PC-9 (cell line): ENCODE measurements at regions not wholly inside any gene's neighbourhood (a gene's known extent, or its start where the extent isn't known, plus 50 kb on each side); places are given as distances from the start of the nearest gene placed in this dataset.

ENCODE experiments used
- EZH2 ChIP-seq: fragments of 200-600 bp; sonication (generic); IDR thresholded peaks from 2 replicates; pipeline ENCODE4 v1.8.0; 2017; ENCODE audit warnings: antibody characterized with exemption, low read depth
- TF ChIP-seq, protein P1 (sequence below): fragments of 200-600 bp; sonication (generic); conservative IDR thresholded peaks from 2 replicates; pipeline ENCODE4 v1.6.1; 2017; ENCODE audit warnings: mixed run types, antibody characterized with exemption, mild to moderate bottlenecking, moderate library complexity

DNA sequence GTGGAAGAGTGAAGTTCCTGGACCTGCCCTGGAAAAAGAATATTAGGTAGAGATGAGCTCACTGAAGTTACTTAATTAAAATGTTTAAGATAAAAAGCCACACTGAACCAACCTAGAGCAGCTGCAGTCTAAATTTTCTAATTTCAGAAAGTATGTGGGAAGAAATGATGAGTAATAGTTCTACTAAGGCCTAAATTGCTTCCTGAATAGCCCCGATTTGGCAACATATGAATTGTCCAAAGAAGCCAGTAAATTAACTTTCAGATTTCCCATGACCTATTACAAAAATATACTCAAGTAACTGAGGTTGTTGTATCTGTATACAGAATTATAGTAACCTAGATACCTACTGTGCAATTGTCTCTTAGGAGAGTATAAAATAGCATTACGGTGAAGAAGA is 312.6 kb downstream of the IPMK start:
- TF ChIP-seq, protein P1, sequence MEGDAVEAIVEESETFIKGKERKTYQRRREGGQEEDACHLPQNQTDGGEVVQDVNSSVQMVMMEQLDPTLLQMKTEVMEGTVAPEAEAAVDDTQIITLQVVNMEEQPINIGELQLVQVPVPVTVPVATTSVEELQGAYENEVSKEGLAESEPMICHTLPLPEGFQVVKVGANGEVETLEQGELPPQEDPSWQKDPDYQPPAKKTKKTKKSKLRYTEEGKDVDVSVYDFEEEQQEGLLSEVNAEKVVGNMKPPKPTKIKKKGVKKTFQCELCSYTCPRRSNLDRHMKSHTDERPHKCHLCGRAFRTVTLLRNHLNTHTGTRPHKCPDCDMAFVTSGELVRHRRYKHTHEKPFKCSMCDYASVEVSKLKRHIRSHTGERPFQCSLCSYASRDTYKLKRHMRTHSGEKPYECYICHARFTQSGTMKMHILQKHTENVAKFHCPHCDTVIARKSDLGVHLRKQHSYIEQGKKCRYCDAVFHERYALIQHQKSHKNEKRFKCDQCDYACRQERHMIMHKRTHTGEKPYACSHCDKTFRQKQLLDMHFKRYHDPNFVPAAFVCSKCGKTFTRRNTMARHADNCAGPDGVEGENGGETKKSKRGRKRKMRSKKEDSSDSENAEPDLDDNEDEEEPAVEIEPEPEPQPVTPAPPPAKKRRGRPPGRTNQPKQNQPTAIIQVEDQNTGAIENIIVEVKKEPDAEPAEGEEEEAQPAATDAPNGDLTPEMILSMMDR, result no peak
- TF ChIP-seq EZH2, result no peak
